8988T (cell line): ENCODE measurements at regions not wholly inside any gene's neighbourhood (a gene's known extent, or its start where the extent isn't known, plus 50 kb on each side); places are given as distances from the start of the nearest gene placed in this dataset.

Source experiments
- DNase-seq: peaks from one replicate; pipeline ENCODE4 v3.0.0; 2011

DNA sequence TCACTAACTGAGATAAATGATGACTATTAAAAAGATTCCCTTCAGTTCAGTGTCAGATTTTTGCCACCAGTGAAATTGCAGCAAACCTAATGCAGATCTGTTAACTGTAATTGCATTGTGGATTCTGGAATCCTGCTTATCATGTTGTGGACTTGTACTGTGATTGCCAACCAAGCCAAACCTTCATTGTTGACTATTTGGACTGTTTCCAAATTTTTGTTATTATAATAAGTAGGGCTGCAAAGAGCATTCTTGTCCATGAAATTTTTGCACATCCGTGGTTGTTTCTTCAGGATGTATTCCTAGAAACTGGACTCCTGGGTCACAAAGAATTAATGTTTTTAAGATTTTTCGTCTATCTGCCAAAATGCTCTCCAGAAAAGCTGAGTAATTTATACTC, 281.6 kb upstream of the ZMIZ1 start:
- no peak for DNase-seq

DNA sequence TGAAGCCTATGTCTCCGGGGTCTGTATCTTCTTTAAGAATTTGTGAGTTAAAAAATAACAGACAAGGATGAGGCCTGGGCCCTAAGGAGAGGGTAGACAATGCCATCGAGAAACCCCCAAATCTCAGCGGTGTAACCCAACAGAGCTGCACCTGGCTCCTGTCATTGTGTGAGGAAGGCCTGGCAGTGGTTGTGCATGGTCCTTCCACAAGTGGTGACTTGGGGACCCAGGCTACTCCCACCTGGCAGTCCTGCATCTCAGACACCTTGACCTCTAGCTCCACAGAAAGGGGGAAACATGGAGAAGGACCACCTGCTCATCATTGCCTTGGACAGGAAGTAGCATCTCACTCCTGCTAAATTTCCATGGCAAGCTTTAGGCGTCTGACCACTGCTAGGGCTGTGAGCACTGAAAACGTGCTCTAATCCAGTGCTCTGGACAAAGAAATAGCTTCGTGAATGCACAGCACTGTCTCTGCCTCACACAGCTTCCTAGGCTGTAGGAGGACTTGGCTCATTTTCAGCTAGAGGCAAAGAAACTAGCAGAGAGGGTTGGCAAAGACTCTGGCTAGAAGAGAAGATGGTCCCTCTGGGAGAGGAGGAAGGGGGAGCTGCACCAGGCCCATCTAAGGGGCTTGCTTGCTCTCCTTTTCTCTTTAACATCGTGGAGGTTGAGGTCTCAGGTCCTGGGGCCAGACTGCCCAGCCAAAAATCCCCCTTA, 273.9 kb upstream of the ZMIZ1 start:
- DNase-seq, result no peak

GRCh38 chr10:78798976-78799730, 269.6 kb upstream of the ZMIZ1 start:
- no peak for DNase-seq

DNA sequence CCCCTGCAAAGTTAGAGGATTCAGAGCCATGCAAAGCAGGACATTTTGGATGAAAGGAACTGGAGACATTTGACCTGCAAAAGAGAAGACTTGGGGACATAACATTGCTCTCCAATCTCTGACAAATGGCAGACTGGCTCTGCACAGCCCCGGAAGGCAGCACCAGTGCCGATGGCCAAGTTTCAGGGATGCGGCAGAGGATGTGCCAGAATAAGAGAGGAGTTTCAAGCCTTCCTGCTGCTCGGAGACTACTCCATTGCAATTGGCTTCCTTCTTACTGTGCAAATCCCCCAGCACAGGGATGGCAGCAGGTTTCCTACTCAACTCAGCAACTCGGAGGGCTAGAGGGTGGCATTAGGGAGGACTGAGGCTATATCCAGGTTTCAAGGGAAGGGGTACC, 268.8 kb upstream of the ZMIZ1 start:
- no peak for DNase-seq

GRCh38 chr10:78800535-78801320, 268.0 kb upstream of the ZMIZ1 start:
- DNase-seq, result no peak

GRCh38 chr10:78802431-78802830, 266.3 kb upstream of the ZMIZ1 start:
- DNase-seq, result no peak

DNA sequence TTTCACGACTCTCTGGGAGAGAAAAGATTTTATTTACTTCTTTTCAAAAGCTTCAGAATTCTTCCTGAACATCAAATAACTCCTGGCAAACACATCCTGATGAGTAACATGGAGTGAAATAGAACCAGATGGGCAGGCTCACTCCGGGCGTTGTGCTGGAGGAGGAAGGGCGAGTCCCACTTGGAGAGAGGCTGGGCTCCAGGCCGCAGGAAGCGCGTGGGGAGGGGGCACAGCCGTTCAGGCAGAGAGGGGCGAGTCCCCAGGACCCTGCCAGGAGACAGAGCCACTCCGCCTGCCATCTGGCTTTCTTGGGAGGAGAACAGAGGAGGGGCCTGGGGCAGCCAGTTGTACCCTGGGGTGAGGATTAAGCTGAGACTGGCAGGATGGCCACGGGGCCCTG, 265.9 kb upstream of the ZMIZ1 start:
- no peak for DNase-seq

GRCh38 chr10:78803710-78804109, 265.1 kb upstream of the ZMIZ1 start:
- no peak for DNase-seq

DNA sequence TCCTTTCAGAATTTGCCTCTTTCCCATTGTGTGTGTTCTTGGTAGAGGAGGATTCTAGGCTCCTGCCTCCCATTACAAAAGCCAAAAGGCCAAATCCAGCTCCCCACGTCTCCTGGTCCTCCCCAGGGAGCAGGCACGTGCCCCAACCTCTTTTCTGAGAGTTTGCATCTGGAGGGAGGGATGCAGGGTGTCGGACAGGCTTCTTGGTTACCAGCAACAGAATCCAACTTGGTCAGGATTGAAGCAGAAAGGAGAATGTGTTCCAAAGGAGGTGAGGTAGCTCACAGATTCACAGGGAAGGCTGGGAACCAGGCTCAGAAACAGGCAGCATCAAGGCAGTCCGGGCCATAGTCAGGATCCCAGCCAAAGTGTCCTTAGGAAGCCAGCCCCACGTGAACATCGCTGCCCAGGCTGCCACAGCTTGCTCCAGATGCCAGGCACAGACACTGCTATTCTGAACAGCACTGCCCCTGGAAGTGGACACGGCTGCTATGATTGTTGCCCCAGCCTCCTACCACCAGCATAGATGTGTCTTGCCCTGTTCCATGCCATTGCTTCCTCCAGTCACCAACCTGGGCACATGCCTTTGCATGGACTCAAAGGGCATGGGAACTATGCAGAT, 264.2 kb upstream of the ZMIZ1 start:
- no peak for DNase-seq

- DNase-seq, result no peak
Measured at GRCh38 chr10:78805176-78805575, 263.6 kb upstream of the ZMIZ1 start.

GRCh38 chr10:78806681-78807221, 262.0 kb upstream of the ZMIZ1 start:
- no peak for DNase-seq

GRCh38 chr10:78807504-78808203, 261.1 kb upstream of the ZMIZ1 start:
- DNase-seq, result no peak

DNA sequence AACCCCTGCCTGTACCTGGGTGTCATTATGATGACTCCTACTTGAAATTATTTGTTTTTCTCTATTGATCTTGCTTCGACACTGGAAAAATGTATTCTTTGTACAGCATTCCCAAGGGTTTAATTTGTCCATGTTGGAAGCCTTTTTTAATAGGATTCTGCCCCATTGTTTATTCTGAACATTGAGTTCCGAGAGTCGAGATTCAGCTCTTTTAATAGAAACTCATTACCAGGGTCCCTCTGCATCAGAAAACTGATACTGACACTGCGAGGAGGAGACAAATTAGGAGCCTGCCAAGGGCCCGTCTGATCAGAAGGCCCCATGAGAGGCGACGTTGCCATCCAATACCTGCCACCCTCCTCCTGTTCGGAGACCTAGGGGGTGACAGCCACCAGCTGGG, 260.5 kb upstream of the ZMIZ1 start:
- no peak for DNase-seq

- no peak for DNase-seq
Measured at GRCh38 chr10:78808736-78809367, 259.9 kb upstream of the ZMIZ1 start.

- no peak for DNase-seq
Measured at GRCh38 chr10:78811174-78811573, 257.6 kb upstream of the ZMIZ1 start.

DNA sequence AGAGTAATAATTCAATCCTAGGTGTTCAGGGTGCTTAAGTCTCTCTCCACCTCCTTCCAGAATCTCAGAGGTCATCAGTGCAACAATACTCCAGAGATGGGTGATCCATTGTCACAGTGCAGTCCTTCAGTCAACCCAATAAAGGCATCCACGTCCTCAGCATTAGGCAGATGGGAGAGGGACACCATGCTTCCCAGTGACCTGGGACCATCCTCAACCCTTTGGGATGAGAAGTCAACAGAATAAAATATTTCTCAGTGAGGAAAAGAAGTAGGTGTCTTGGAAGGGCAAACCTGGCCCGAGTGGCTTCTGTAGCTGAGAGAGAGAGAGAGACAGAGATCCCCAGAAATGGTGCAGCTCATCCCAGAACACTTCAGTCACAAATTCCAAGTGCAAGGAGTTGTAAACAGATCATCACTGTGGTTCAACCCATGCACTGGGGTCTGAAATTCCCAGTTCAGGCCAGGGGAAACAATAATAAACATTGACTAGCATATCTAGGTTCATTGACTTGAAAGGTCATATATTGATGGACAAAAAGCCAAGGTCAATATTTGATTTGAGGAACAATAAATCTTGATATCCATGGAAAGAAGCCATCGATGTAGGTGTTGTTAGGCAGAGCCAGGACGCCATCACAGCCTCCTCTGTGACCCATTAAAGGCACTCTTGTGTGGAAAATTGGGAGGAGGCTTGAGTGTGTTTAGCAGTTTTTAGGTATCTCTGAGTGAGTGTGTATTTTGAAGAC, 256.0 kb upstream of the ZMIZ1 start:
- no peak for DNase-seq

GRCh38 chr10:78813526-78813925, 255.2 kb upstream of the ZMIZ1 start:
- DNase-seq, result no peak

- no peak for DNase-seq
Measured at GRCh38 chr10:78813998-78814399, 254.8 kb upstream of the ZMIZ1 start.

GRCh38 chr10:78814407-78814806, 254.4 kb upstream of the ZMIZ1 start:
- DNase-seq, result no peak

DNA sequence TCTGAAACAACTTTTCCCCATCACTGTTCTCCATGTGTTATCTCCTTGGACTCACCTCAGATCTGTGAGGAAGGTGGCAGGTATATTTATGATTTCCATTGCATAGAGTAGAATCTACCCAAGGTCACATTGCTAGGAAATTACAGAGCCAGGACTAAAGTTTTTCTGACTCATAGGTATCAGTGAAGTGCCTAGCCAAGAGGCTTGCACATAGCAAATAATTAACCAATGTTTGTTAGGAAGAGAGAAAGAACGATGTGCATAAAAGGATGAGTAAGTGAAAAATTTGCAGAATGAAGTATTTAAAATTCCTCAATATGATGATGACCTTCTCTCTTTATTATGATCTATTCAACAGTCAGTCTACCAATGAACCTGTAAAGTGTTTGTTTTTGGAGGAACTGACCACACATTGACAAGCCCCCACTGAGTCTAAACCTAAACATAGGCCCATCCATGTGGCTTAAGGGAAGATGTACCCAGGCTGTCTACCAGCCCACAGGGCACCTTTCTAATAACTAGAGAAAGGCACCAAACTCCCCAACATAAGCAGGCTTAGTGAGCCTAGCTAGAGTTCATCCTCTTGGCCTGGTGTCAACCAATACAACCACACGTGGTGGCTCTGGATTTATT, 252.9 kb upstream of the ZMIZ1 start:
- no peak for DNase-seq

DNA sequence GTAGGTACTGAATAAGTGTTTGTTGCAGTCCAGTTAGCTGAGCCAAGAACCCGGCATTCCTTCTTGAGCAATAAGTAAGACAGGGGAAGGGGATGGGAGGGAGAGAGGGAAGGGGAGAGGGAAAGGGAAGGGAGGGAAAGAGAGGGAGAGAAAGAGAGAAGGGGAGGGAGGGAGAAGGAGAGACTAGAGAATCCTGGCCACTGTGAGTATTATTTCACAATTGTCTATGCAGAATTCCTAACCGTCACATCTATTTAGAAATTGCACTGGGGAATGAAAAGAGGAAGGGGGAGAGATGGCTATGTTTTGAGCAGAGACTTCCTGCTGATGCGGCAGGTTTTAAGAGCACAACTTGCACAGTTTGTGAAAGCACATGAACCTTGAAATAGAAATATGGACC, 251.4 kb upstream of the ZMIZ1 start:
- no peak for DNase-seq
